ENCODE measurements at regions not wholly inside any gene's neighbourhood (a gene's known extent, or its start where the extent isn't known, plus 50 kb on each side); places are given as distances from the start of the nearest gene placed in this dataset.

DNA sequence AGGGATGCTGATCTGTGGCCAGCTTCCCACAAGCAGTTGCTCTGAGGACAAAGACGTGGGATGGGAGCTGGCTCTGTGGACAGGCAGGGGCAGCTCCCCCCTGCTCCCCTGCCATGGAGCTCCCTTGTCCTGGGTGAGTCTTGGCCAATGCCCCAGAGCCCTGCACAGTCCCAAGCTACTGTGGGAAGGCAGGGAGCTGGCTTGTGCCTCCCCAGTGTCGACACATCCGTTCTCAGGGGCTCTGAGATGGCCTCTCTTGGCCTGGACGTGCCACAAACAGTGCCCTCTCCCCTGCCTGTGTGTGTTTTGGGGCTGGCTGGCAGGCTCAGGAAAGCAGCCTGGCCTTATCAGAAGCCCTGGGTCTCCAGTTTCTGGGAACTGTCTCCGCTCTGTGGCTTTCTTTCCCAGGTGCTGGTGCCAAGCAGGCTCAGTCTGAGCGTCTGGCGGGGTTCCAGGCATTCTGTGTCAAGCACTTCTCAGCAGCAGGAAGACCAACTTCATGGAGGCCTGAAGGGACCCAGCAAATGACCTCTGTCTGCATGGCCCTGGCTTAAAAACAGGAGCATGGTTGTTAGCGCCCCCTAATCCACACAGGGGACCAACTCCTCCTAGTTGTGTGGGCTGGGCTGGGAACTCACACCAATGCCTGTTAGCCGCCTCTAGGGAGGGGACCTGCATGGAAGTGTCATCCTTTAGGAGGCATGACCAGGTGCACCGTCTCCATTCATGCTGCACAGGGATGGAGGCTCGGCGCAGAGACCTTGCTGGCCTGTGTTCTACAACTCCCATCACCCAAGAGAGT is 375.2 kb downstream of the RPS24 start:
- Mint-ChIP-seq H3K27ac (no peak overlapping the region), H3K4me3 (no peak overlapping the region), H3K36me3 (no peaks in the 10 kb centered on the region), H3K4me1 (peaks cover 0 to 10% (median 8%) of the 10 kb centered on the region in 7 donors), H3K27me3 (peaks cover 0 to 19% (median 11%) of the 10 kb centered on the region in 5 donors), H3K9me3 (no peaks in the 10 kb centered on the region)
- Histone ChIP-seq H3K36me3 (ENCODE audit: control insufficient read depth in 2 of 3, insufficient read depth in 3 of 3, low read length in 3 of 3) (no peaks in the 10 kb centered on the region), H3K9me3 (ENCODE audit: control insufficient read depth in 2 of 3, low read length in 3 of 3) (no peaks in the 10 kb centered on the region), H3K27me3 (ENCODE audit: control insufficient read depth in 2 of 2, insufficient read depth in 2 of 2, low read length in 2 of 2) (no peaks in the 10 kb centered on the region), H3K27ac (ENCODE audit: low read depth, low read length) (no peak overlapping the region), H3K4me3 (ENCODE audit: low read length) (no peak overlapping the region), H3K4me1 (ENCODE audit: control insufficient read depth in 2 of 2, insufficient read depth in 2 of 2, low read length in 2 of 2) (no peaks in the 10 kb centered on the region)
- ChIA-PET CTCF (no interaction called here), POLR2A (no interaction called here)
- DNase-seq (no peak), ATAC-seq (no peak)
- intact Hi-C loops (cut with micrococcal nuclease), result no loop called here

- ATAC-seq (no peak), DNase-seq (no peak)
- Histone ChIP-seq H3K4me3 (ENCODE audit: low read length) (no peak overlapping the region), H3K27me3 (ENCODE audit: control insufficient read depth in 2 of 2, insufficient read depth in 2 of 2, low read length in 2 of 2) (no peaks in the 10 kb centered on the region), H3K27ac (ENCODE audit: low read depth, low read length) (no peak overlapping the region), H3K4me1 (ENCODE audit: control insufficient read depth in 2 of 2, insufficient read depth in 2 of 2, low read length in 2 of 2) (no peaks in the 10 kb centered on the region), H3K9me3 (ENCODE audit: control insufficient read depth in 2 of 3, low read length in 3 of 3) (no peaks in the 10 kb centered on the region), H3K36me3 (ENCODE audit: control insufficient read depth in 2 of 3, insufficient read depth in 3 of 3, low read length in 3 of 3) (no peaks in the 10 kb centered on the region)
- peaks cover 0 to 17% (median 11%) of the 10 kb centered on the region in 5 donors for H3K27me3 Mint-ChIP-seq
- CTCF ChIA-PET, result interaction anchor here (1.3 kb wide), 1 partner anchor 785 kb away, joined by 3 read pairs; no protein-coding TSS in a partner anchor
- peaks cover 0 to 10% (median 8%) of the 10 kb centered on the region in 7 donors for H3K4me1 Mint-ChIP-seq
- POLR2A ChIA-PET, result interaction anchor here (1.6 kb wide), 1 partner anchor 10 kb away, joined by 3 read pairs; no protein-coding TSS in a partner anchor
- H3K36me3 Mint-ChIP-seq, result no peaks in the 10 kb centered on the region
- H3K27ac Mint-ChIP-seq, result no peak overlapping the region
- no peak overlapping the region for H3K4me3 Mint-ChIP-seq
- intact Hi-C loops (cut with micrococcal nuclease), result no loop called here
- H3K9me3 Mint-ChIP-seq, result no peaks in the 10 kb centered on the region
These were observed 376.6 kb downstream of the RPS24 start for GRCh38 chr10:78410046-78410965.

- Mint-ChIP-seq H3K4me3 (no peak overlapping the region), H3K9me3 (peaks cover 0 to 2% (median 0%) of the 10 kb centered on the region in 11 donors), H3K27me3 (peaks cover 0 to 9% (median 4%) of the 10 kb centered on the region in 5 donors), H3K36me3 (no peaks in the 10 kb centered on the region), H3K4me1 (peaks cover 0 to 6% (median 4%) of the 10 kb centered on the region in 7 donors), H3K27ac (no peak overlapping the region)
- ATAC-seq, result no peak
- intact Hi-C loops (cut with micrococcal nuclease), result no loop called here
- no peak for DNase-seq
- POLR2A ChIA-PET, result no interaction called here
- Histone ChIP-seq H3K9me3 (ENCODE audit: control insufficient read depth in 2 of 3, low read length in 3 of 3) (no peaks in the 10 kb centered on the region), H3K36me3 (ENCODE audit: control insufficient read depth in 2 of 3, insufficient read depth in 3 of 3, low read length in 3 of 3) (no peaks in the 10 kb centered on the region), H3K4me3 (ENCODE audit: low read length) (no peak overlapping the region), H3K27me3 (ENCODE audit: control insufficient read depth in 2 of 2, insufficient read depth in 2 of 2, low read length in 2 of 2) (no peaks in the 10 kb centered on the region), H3K4me1 (ENCODE audit: control insufficient read depth in 2 of 2, insufficient read depth in 2 of 2, low read length in 2 of 2) (no peaks in the 10 kb centered on the region), H3K27ac (ENCODE audit: low read depth, low read length) (no peak overlapping the region)
- CTCF ChIA-PET, result interaction anchor here (1.3 kb wide), 1 partner anchor 783 kb away, joined by 3 read pairs; no protein-coding TSS in a partner anchor
These were observed 378.1 kb downstream of the RPS24 start for GRCh38 chr10:78411716-78412115.

DNA sequence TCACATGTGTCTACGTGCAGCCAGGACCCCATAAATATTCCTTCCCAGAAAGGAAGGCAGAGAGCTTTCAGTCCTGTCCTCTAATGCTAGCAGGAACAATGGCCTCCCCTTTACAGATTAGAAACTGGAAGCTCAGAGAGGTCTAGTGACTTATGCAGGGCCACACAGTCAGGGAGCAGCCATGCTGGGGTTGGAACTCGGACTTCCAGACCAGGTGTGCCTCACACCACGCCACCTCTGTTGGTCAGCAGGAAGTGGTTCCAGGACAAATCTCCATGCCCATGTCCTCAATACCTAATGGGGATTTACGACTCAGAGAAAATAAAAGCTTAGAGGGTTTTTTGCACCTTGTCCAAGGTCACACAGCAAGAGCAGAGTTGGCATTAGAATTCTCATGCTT is 378.9 kb downstream of the RPS24 start:
- Histone ChIP-seq H3K4me1 (ENCODE audit: control insufficient read depth in 2 of 2, insufficient read depth in 2 of 2, low read length in 2 of 2) (no peaks in the 10 kb centered on the region), H3K36me3 (ENCODE audit: control insufficient read depth in 2 of 3, insufficient read depth in 3 of 3, low read length in 3 of 3) (no peaks in the 10 kb centered on the region), H3K27me3 (ENCODE audit: control insufficient read depth in 2 of 2, insufficient read depth in 2 of 2, low read length in 2 of 2) (no peaks in the 10 kb centered on the region), H3K27ac (ENCODE audit: low read depth, low read length) (no peak overlapping the region), H3K4me3 (ENCODE audit: low read length) (no peak overlapping the region), H3K9me3 (ENCODE audit: control insufficient read depth in 2 of 3, low read length in 3 of 3) (no peaks in the 10 kb centered on the region)
- DNase-seq (no peak), ATAC-seq (no peak)
- H3K4me3 Mint-ChIP-seq, result no peak overlapping the region
- peaks cover 0 to 2% (median 0%) of the 10 kb centered on the region in 11 donors for H3K9me3 Mint-ChIP-seq
- H3K27ac Mint-ChIP-seq, result peak overlapping the region in 1 of 9 donors; percentile 16
- POLR2A ChIA-PET, result no interaction called here
- H3K27me3 Mint-ChIP-seq, result peaks cover 0 to 5% (median 0%) of the 10 kb centered on the region in 5 donors
- intact Hi-C loops (cut with micrococcal nuclease), result no loop called here
- H3K4me1 Mint-ChIP-seq, result peaks cover 0 to 2% (median 0%) of the 10 kb centered on the region in 7 donors
- CTCF ChIA-PET, result no interaction called here
- H3K36me3 Mint-ChIP-seq, result no peaks in the 10 kb centered on the region

DNA sequence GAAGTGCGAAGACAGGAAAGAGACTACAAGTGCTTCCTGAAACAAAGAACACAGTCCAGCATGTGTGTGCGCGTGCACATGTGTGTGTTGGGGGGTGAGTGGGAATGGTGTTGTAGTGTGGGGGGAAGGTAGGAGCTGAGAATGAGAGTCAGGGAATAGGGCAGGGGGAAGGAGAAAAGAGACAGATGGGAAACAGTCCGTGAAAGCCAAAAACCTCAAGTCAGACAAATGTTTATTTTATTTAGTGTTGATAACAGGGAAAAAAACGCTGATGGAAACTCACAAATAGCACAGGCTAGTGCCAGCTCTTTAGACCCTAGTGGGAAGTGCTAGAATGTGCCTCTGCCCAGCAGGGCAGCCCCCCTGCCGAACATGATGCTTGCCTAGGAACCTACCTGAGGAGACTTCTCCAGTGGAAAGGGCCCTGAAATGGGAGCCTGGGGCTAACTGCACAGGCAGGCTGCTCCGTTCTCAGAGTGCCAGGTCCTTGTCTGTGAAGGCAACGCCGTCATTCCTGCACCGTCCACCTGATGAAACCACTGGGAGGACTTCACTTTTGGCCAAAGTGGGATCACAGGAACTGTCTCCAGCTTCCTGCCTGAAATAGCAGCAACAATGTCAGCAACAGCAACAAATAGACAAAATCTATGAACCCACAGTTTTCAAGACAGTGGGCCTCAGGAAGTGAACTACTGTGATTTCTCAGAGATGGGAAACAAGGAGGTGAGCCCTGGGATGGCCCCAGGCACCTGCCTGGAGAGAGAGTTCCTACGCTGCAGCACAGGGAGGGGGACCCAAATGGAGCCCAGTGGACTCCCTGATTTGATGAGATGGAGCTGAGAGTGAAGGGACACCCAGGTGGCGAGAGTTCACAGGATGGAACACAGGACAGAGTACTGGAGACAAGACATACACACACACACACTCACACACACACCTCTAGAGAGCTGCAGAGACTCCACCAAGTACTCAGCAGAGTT is 379.7 kb downstream of the RPS24 start:
- Mint-ChIP-seq H3K27ac (no peak overlapping the region), H3K4me1 (peaks cover 0 to 2% (median 0%) of the 10 kb centered on the region in 7 donors)
- POLR2A ChIA-PET, result no interaction called here

DNA sequence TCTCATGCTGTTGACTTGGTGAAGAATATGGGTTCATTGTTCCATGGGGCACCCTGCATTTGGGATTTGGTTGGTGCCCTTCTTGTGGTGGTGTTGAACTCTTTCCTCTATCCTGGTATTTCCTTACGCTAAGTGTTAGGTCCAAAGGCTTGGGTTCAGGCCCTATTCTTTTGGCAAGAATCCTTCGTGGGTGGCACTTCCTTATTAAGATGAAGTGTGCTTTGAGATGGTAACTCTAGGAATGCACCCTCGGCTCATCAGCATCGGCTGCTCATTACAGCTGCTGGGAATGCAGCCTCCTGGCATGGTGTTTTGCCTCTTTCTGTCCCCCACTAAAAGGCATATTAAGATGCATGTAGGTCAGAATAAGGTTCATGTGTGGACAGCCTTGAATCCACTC is 380.7 kb downstream of the RPS24 start:
- no peaks in the 10 kb centered on the region for H3K36me3 ChIP-seq (ENCODE audit: control insufficient read depth in 2 of 3, insufficient read depth in 3 of 3, low read length in 3 of 3)
- no peaks in the 10 kb centered on the region for H3K36me3 Mint-ChIP-seq
- POLR2A ChIA-PET, result no interaction called here
- H3K4me1 ChIP-seq (ENCODE audit: control insufficient read depth in 2 of 2, insufficient read depth in 2 of 2, low read length in 2 of 2), result no peaks in the 10 kb centered on the region
- no peak for ATAC-seq
- H3K27ac Mint-ChIP-seq, result no peak overlapping the region
- CTCF ChIA-PET, result no interaction called here
- no peak for DNase-seq
- no peaks in the 10 kb centered on the region for H3K9me3 ChIP-seq (ENCODE audit: control insufficient read depth in 2 of 3, low read length in 3 of 3)
- H3K4me3 ChIP-seq (ENCODE audit: low read length), result no peak overlapping the region
- H3K27me3 ChIP-seq (ENCODE audit: control insufficient read depth in 2 of 2, insufficient read depth in 2 of 2, low read length in 2 of 2), result no peaks in the 10 kb centered on the region
- H3K9me3 Mint-ChIP-seq, result peaks cover 0 to 2% (median 0%) of the 10 kb centered on the region in 11 donors
- peaks cover 0 to 4% (median 0%) of the 10 kb centered on the region in 5 donors for H3K27me3 Mint-ChIP-seq
- no peak overlapping the region for H3K27ac ChIP-seq (ENCODE audit: low read depth, low read length)
- peaks cover 0 to 2% (median 0%) of the 10 kb centered on the region in 7 donors for H3K4me1 Mint-ChIP-seq
- no peak overlapping the region for H3K4me3 Mint-ChIP-seq
- intact Hi-C loops (cut with micrococcal nuclease), result no loop called here

More for the DNA sequence above, 379.7 kb downstream of the RPS24 start:
- CTCF ChIA-PET, result interaction anchor here (0.6 kb wide), 1 partner anchor 153 kb away, joined by 3 read pairs; no protein-coding TSS in a partner anchor
- H3K9me3 ChIP-seq (ENCODE audit: control insufficient read depth in 2 of 3, low read length in 3 of 3), result no peaks in the 10 kb centered on the region
- no peaks in the 10 kb centered on the region for H3K4me1 ChIP-seq (ENCODE audit: control insufficient read depth in 2 of 2, insufficient read depth in 2 of 2, low read length in 2 of 2)
- Mint-ChIP-seq H3K27me3 (peaks cover 0 to 4% (median 0%) of the 10 kb centered on the region in 5 donors), H3K4me3 (no peak overlapping the region), H3K36me3 (no peaks in the 10 kb centered on the region), H3K9me3 (peaks cover 0 to 2% (median 0%) of the 10 kb centered on the region in 11 donors)
- H3K36me3 ChIP-seq (ENCODE audit: control insufficient read depth in 2 of 3, insufficient read depth in 3 of 3, low read length in 3 of 3), result no peaks in the 10 kb centered on the region
- H3K4me3 ChIP-seq (ENCODE audit: low read length), result no peak overlapping the region
- H3K27me3 ChIP-seq (ENCODE audit: control insufficient read depth in 2 of 2, insufficient read depth in 2 of 2, low read length in 2 of 2), result no peaks in the 10 kb centered on the region
- intact Hi-C loops (cut with micrococcal nuclease), result no loop called here
- ATAC-seq, result no peak
- no peak overlapping the region for H3K27ac ChIP-seq (ENCODE audit: low read depth, low read length)
- no peak for DNase-seq

Data from naive thymus-derived CD4-positive, alpha-beta T cell (primary cell).